Peyer's patch (tissue), 4 donors: ENCODE measurements at regions not wholly inside any gene's neighbourhood (a gene's known extent, or its start where the extent isn't known, plus 50 kb on each side); places are given as distances from the start of the nearest gene placed in this dataset.

Source experiments
- DNase-seq, 3 donors: peaks; one replicate each; pipeline ENCODE4 v3.0.0-alpha.2; 2017 to 2019
- H3K27ac ChIP-seq, 4 donors: fragments of 200-600 bp; sonication (generic); one replicate each; pipeline ENCODE4 v1.5.1; 2016 to 2019
- H3K27me3 ChIP-seq, 2 donors: fragments of 200-600 bp; sonication (generic); one replicate each; pipeline ENCODE4 v1.5.1; 2019
- H3K36me3 ChIP-seq, 3 donors: fragments of 200-600 bp; sonication (generic); one replicate each; pipeline ENCODE4 v1.5.1; 2016 to 2019
- H3K4me1 ChIP-seq, 4 donors: fragments of 200-600 bp; sonication (generic); one replicate each; pipeline ENCODE4 v1.5.1; 2016 to 2019
- H3K4me3 ChIP-seq, 4 donors: fragments of 200-600 bp; sonication (generic); 1 replicate in 3 of 4; 2 replicates in 1 of 4; pipeline ENCODE4 v1.5.1; 2016 to 2019; ENCODE audit warnings: mild to moderate bottlenecking in 1 of 4
- H3K9me3 ChIP-seq, 4 donors: fragments of 200-600 bp; sonication (generic); one replicate each; pipeline ENCODE4 v1.5.1; 2016 to 2019; ENCODE audit warnings: mild to moderate bottlenecking in 1 of 4
- CTCF ChIP-seq, 6 experiments: fragments of 450-650 bp in 4 of 6; fragments of 200-600 bp in 2 of 6; sonication (generic) in 1 of 6; IDR thresholded peaks; one replicate each; pipeline ENCODE4 v1.5.1; 2017 to 2019; ENCODE audit warnings: antibody characterized with exemption in 6 of 6, mild to moderate bottlenecking in 3 of 6, moderate library complexity in 1 of 6
- POLR2A ChIP-seq, 2 donors: fragments of 450-650 bp; IDR thresholded peaks; one replicate each; pipeline ENCODE4 v1.5.1; 2017; ENCODE audit warnings: antibody characterized with exemption in 2 of 2, mild to moderate bottlenecking in 2 of 2, moderate library complexity in 2 of 2

DNA sequence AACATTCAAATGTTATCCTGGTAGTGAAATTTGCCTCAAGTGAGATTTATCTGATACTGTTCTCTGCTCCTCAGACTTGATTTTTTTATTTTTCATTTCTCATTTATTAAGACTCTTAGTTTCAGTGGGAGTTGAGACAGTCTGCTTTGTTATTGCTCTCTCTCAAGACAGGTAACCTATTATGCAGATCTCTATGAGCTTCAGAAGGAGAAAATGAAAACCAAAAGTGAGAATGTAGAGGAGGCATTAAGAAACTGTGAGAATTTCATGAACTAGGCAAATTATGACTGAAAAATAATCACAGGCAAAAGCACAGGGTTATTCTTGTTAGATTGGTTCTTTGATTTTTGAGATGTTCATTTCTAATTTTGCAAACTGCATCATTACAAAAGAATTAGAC is 290.0 kb upstream of the CHORDC1 start:
- Histone ChIP-seq H3K27me3 (no peaks in the 10 kb centered on the region), H3K27ac (no peak overlapping the region), H3K4me1 (no peaks in the 10 kb centered on the region), H3K36me3 (no peaks in the 10 kb centered on the region), H3K9me3 (no peaks in the 10 kb centered on the region), H3K4me3 (no peak overlapping the region)
- no peak for DNase-seq
- TF ChIP-seq POLR2A (IDR thresholded peaks at IDR 0.05) = no peak
- no peak for TF ChIP-seq CTCF (IDR thresholded peaks at IDR 0.05)

DNA sequence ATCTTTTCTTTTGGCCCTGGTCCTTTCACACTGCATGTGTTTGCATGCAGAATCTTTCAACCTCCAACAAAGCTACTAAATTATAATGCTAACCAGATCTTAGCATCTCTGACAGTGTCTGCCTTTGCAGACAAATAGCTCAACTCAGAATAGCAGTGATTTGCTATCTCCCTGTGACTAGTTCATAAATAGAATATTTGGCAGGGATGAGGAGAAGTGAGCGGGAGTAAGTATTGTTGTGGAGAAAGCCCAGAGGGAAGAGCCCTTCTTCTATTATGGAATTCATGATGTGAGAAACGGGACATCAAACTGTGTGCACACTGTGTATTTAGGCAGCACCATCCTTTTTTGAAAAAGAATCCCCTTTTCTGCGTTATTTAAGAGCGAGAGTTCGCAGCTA is 288.0 kb upstream of the CHORDC1 start:
- TF ChIP-seq POLR2A (IDR thresholded peaks at IDR 0.05) (no peak), CTCF (IDR thresholded peaks at IDR 0.05) (no peak)
- Histone ChIP-seq H3K4me1 (no peaks in the 10 kb centered on the region), H3K4me3 (no peak overlapping the region), H3K36me3 (no peaks in the 10 kb centered on the region), H3K9me3 (no peaks in the 10 kb centered on the region), H3K27ac (no peak overlapping the region), H3K27me3 (no peaks in the 10 kb centered on the region)
- no peak for DNase-seq

DNA sequence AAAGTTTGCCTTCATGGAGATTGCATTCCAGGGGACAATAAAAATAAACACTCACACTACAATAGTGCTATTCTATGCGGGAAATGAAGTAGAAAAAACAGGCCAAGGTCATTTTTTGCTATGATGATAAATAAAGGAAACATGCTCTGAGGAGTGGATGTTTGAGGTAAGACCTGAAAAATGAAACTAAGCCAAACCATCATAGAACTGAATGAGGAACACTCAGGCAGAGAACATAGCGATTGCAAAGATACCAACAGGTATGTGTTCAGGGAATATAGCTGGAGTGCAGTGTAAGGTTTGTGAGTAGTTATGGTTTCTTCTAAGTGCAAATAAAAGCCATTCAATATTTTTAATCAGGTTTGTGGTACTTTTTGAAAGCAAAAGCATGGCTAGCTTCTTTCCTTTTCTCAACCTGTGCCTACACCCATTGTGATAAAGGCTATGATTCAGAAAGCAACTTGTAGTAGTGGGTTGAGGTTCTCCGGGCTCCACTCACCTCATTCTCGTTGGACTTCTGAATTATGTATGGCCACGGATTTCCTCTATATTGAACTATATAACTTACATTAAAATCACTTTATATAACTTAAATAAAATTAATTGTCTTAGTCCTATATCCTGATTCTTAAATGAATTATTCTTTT is 278.2 kb upstream of the CHORDC1 start:
- no peaks in the 10 kb centered on the region for H3K4me1 ChIP-seq
- H3K9me3 ChIP-seq = no peaks in the 10 kb centered on the region
- no peak overlapping the region for H3K4me3 ChIP-seq
- no peak for TF ChIP-seq POLR2A (IDR thresholded peaks at IDR 0.05)
- no peak for TF ChIP-seq CTCF (IDR thresholded peaks at IDR 0.05)
- no peaks in the 10 kb centered on the region for H3K27me3 ChIP-seq
- H3K36me3 ChIP-seq = no peaks in the 10 kb centered on the region
- H3K27ac ChIP-seq = no peak overlapping the region
- DNase-seq = no peak

GRCh38 chr11:90496722-90497121 is 273.9 kb upstream of the CHORDC1 start:
- Histone ChIP-seq H3K9me3 (no peaks in the 10 kb centered on the region), H3K4me3 (no peak overlapping the region), H3K4me1 (no peaks in the 10 kb centered on the region), H3K27ac (no peak overlapping the region), H3K36me3 (no peaks in the 10 kb centered on the region), H3K27me3 (no peaks in the 10 kb centered on the region)
- TF ChIP-seq POLR2A (IDR thresholded peaks at IDR 0.05) (no peak), CTCF (IDR thresholded peaks at IDR 0.05) (no peak)
- DNase-seq = no peak

- H3K4me3 ChIP-seq = no peak overlapping the region
- H3K36me3 ChIP-seq = no peaks in the 10 kb centered on the region
- H3K27me3 ChIP-seq = no peaks in the 10 kb centered on the region
- no peaks in the 10 kb centered on the region for H3K4me1 ChIP-seq
- H3K27ac ChIP-seq = no peak overlapping the region
- no peak for TF ChIP-seq POLR2A (IDR thresholded peaks at IDR 0.05)
- no peak for DNase-seq
- H3K9me3 ChIP-seq = no peaks in the 10 kb centered on the region
These were observed 270.5 kb upstream of the CHORDC1 start for GRCh38 chr11:90493379-90493778.

- H3K4me3 ChIP-seq = no peak overlapping the region
- no peak overlapping the region for H3K27ac ChIP-seq
- TF ChIP-seq CTCF (IDR thresholded peaks at IDR 0.05) = no peak
- no peak for TF ChIP-seq POLR2A (IDR thresholded peaks at IDR 0.05)
- H3K4me1 ChIP-seq = no peaks in the 10 kb centered on the region
- H3K36me3 ChIP-seq = no peaks in the 10 kb centered on the region
- no peaks in the 10 kb centered on the region for H3K9me3 ChIP-seq
- H3K27me3 ChIP-seq = no peaks in the 10 kb centered on the region
- no peak for DNase-seq
These were observed 268.6 kb upstream of the CHORDC1 start for GRCh38 chr11:90491466-90491865.
